Calu3 (cell line): ENCODE measurements at regions not wholly inside any gene's neighbourhood (a gene's known extent, or its start where the extent isn't known, plus 50 kb on each side); places are given as distances from the start of the nearest gene placed in this dataset.

Experiments used
- BruUV-seq: library from RNA; stranded (reverse); fragments of 400-500 nt; replicated peaks from 2 replicates; lab custom pipeline; 2021; lab: Mats Ljungman, UMichigan
- CTCF ChIA-PET: fragments of 300-600 bp; sonication (Branson Sonifier 250); formaldehyde crosslinking; loops from one replicate; lab custom pipeline; 2022; ENCODE audit warnings: antibody characterized with exemption; lab: Charles Lee
- DNase-seq: peaks from one replicate; pipeline ENCODE4 v3.0.0; 2022
- H3K27ac Mint-ChIP-seq: one replicate; pipeline ENCODE4 v1.8.0; 2022; ENCODE audit warnings: mixed read lengths; ENCODE audit not compliant: unreplicated experiment
- H3K27me3 Mint-ChIP-seq: one replicate; pipeline ENCODE4 v1.8.0; 2022; ENCODE audit warnings: mixed read lengths; ENCODE audit not compliant: unreplicated experiment
- H3K36me3 Mint-ChIP-seq: one replicate; pipeline ENCODE4 v1.8.0; 2022; ENCODE audit warnings: mild to moderate bottlenecking, moderate library complexity, mixed read lengths; ENCODE audit not compliant: insufficient read depth, unreplicated experiment
- H3K4me1 Mint-ChIP-seq: one replicate; pipeline ENCODE4 v1.8.0; 2022; ENCODE audit warnings: mild to moderate bottlenecking, low read depth, mixed read lengths; ENCODE audit not compliant: unreplicated experiment
- H3K4me3 Mint-ChIP-seq: one replicate; pipeline ENCODE4 v1.8.0; 2022; ENCODE audit warnings: mild to moderate bottlenecking, low read depth, moderate library complexity, mixed read lengths; ENCODE audit not compliant: unreplicated experiment
- H3K9me3 Mint-ChIP-seq: one replicate; pipeline ENCODE4 v1.8.0; 2022; ENCODE audit warnings: low read depth, mixed read lengths; ENCODE audit not compliant: unreplicated experiment
- intact Hi-C: fragments of 100-400 bp; cut with micrococcal nuclease; formaldehyde crosslinking; loops from one replicate; pipeline ENCODE4 v1.10.0; 2022; ENCODE audit not compliant: unreplicated experiment
- TF ChIP-seq, protein P1 (sequence below): fragments of 200-600 bp; IDR thresholded peaks from one replicate; pipeline ENCODE4 v1.8.0; 2022; ENCODE audit warnings: antibody characterized with exemption; ENCODE audit not compliant: unreplicated experiment

DNA sequence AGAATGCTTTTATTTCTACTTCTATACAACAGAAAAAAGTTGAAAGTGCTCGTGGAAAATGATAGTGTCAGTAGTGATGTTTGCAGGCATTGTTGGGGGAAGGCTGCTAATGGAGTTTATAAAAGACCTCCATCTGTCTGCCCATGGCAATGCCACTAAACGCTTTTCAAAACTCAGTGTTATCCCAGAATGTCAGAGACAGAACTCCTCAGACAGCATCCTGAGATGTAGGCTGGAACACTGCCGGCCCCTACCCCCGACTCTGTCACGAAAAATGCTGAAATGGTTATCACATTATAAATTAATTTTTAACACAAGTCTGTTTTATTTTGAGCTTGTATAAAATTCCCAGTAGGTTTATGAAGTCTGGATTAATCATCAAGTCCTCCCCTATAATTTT, 128.9 kb downstream of the HS3ST1 start:
- DNase-seq: no peak
- no TSS peak for BruUV-seq

DNA sequence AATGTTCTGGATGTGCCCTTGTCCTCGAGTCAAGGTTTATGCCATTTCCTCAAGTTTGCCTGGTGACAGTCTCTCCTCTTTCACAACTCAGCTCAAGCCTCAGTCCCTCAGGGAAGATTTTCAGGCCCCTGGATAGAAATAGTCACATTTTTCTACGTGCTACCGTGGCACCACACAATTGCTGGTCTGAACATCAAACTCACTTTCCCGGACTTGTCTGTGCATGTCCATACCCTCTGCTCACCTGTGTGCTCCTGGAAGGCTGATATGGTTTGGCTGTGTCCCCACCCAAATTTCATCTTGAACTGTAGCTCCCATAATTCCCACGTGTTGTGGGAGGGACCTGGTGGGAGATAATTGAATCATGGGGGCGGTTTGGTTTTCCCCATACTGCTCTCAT, 129.7 kb downstream of the HS3ST1 start:
- intact Hi-C loops: no loop called here
- H3K36me3 Mint-ChIP-seq: no peaks in the 10 kb centered on the region
- no peaks in the 10 kb centered on the region for H3K9me3 Mint-ChIP-seq
- H3K27ac Mint-ChIP-seq: no peak overlapping the region
- TF ChIP-seq, protein P1, sequence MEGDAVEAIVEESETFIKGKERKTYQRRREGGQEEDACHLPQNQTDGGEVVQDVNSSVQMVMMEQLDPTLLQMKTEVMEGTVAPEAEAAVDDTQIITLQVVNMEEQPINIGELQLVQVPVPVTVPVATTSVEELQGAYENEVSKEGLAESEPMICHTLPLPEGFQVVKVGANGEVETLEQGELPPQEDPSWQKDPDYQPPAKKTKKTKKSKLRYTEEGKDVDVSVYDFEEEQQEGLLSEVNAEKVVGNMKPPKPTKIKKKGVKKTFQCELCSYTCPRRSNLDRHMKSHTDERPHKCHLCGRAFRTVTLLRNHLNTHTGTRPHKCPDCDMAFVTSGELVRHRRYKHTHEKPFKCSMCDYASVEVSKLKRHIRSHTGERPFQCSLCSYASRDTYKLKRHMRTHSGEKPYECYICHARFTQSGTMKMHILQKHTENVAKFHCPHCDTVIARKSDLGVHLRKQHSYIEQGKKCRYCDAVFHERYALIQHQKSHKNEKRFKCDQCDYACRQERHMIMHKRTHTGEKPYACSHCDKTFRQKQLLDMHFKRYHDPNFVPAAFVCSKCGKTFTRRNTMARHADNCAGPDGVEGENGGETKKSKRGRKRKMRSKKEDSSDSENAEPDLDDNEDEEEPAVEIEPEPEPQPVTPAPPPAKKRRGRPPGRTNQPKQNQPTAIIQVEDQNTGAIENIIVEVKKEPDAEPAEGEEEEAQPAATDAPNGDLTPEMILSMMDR: no peak
- H3K4me3 Mint-ChIP-seq: no peak overlapping the region
- no peaks in the 10 kb centered on the region for H3K4me1 Mint-ChIP-seq
- CTCF ChIA-PET: no interaction called here
- peaks cover 11% of the 10 kb centered on the region for H3K27me3 Mint-ChIP-seq
- no peak for DNase-seq
- BruUV-seq: no TSS peak

More for the DNA sequence above, 128.9 kb downstream of the HS3ST1 start:
- Mint-ChIP-seq H3K36me3 (no peaks in the 10 kb centered on the region), H3K27me3 (peaks cover 14% of the 10 kb centered on the region), H3K27ac (no peak overlapping the region), H3K4me3 (no peak overlapping the region), H3K9me3 (no peaks in the 10 kb centered on the region), H3K4me1 (no peaks in the 10 kb centered on the region)
- intact Hi-C loops: no loop called here
- TF ChIP-seq, protein P1: no peak
- CTCF ChIA-PET: no interaction called here

DNA sequence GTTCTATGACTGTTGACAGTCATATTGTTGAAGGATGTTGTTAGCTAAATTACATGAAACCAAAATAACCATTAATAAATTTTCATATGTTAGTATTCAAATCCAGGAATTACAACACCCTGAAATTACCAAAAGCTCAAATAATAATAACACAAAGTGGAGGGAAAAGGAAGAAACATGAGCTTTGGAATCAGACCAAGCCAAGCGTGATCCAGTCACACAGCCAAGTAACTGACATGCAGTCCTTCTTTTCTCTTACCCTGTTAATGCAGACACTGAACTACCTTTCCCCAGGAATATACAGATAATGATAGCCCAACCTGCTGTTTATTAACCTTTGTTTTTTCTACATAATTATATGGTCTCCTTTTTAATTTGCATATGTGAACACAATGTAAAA, 130.2 kb downstream of the HS3ST1 start:
- Mint-ChIP-seq H3K36me3 (no peaks in the 10 kb centered on the region), H3K4me1 (no peaks in the 10 kb centered on the region), H3K27me3 (peaks cover 5% of the 10 kb centered on the region), H3K9me3 (no peaks in the 10 kb centered on the region), H3K27ac (no peak overlapping the region), H3K4me3 (no peak overlapping the region)
- intact Hi-C loops: no loop called here
- no TSS peak for BruUV-seq
- TF ChIP-seq, protein P1: no peak
- DNase-seq: no peak
- CTCF ChIA-PET: no interaction called here

DNA sequence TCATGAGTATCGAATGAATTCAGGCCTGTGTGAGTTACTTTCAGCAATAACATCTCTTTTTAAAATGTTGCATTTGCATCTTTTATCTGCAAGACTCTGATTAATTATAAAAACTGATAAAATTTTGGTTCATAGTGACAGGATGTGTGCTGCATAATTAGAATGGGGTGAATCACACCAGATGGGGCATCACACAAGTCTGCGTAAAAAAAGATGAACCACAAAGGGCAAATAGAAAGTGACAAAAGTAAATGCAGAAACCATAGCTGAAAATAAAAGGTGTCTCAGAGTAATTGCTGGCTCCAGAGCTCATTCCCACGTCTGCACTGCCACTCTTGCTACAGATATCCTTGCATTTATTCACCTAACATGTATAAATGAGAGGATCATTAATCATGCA, 131.1 kb downstream of the HS3ST1 start:
- CTCF ChIA-PET: no interaction called here
- no TSS peak for BruUV-seq
- intact Hi-C loops: no loop called here
- Mint-ChIP-seq H3K27me3 (no peaks in the 10 kb centered on the region), H3K4me3 (no peak overlapping the region), H3K9me3 (no peaks in the 10 kb centered on the region), H3K36me3 (no peaks in the 10 kb centered on the region), H3K27ac (no peak overlapping the region), H3K4me1 (no peaks in the 10 kb centered on the region)
- DNase-seq: no peak
- TF ChIP-seq, protein P1: no peak
